Neural progenitor cell (in vitro differentiated cells): ENCODE measurements at regions not wholly inside any gene's neighbourhood (a gene's known extent, or its start where the extent isn't known, plus 50 kb on each side); places are given as distances from the start of the nearest gene placed in this dataset.

Experiments used
- DNase-seq: peaks from one replicate; pipeline ENCODE4 v3.0.0-alpha.2; 2016; ENCODE audit warnings: low spot score
- H2AFZ ChIP-seq: fragments of 200-600 bp; sonication (generic); replicated peaks from 2 replicates; pipeline ENCODE4 v1.6.1; 2016; ENCODE audit warnings: antibody characterized with exemption
- H3F3A ChIP-seq: fragments of 200-600 bp; sonication (generic); 2 replicates; pipeline ENCODE4 v1.6.1; 2016; ENCODE audit warnings: antibody characterized with exemption, low read depth
- H3K27ac ChIP-seq: fragments of 200-600 bp; sonication (generic); 2 replicates; pipeline ENCODE4 v1.5.1; 2016; ENCODE audit warnings: mild to moderate bottlenecking
- H3K27me3 ChIP-seq: fragments of 200-600 bp; sonication (generic); 2 replicates; pipeline ENCODE4 v1.6.1; 2016; ENCODE audit warnings: mild to moderate bottlenecking, moderate library complexity
- H3K36me3 ChIP-seq: fragments of 200-600 bp; sonication (generic); 2 replicates; pipeline ENCODE4 v1.5.1; 2016
- H3K4me1 ChIP-seq: fragments of 200-600 bp; sonication (generic); 2 replicates; pipeline ENCODE4 v1.6.1; 2016; ENCODE audit warnings: mixed run types
- H3K4me2 ChIP-seq: fragments of 200-600 bp; sonication (generic); 2 replicates; pipeline ENCODE4 v1.6.1; 2016
- H3K4me3 ChIP-seq: fragments of 200-600 bp; sonication (generic); 2 replicates; pipeline ENCODE4 v1.5.1; 2016
- H3K79me2 ChIP-seq: fragments of 200-600 bp; sonication (generic); 2 replicates; pipeline ENCODE4 v1.6.1; 2016; ENCODE audit warnings: low read depth
- H3K9ac ChIP-seq: fragments of 200-600 bp; sonication (generic); 2 replicates; pipeline ENCODE4 v1.6.1; 2016
- H3K9me3 ChIP-seq: fragments of 200-600 bp; sonication (generic); 2 replicates; pipeline ENCODE4 v1.5.1; 2016; ENCODE audit warnings: low read depth
- H4K20me1 ChIP-seq: fragments of 200-600 bp; sonication (generic); 2 replicates; pipeline ENCODE4 v1.6.1; 2016; ENCODE audit warnings: low read depth
- H3K27ac Mint-ChIP-seq: 3 replicates; pipeline ENCODE4 v1.8.0; 2021; ENCODE audit warnings: mixed read lengths
- H3K27me3 Mint-ChIP-seq: 2 replicates; pipeline ENCODE4 v1.8.0; 2022; ENCODE audit warnings: low read depth, mild to moderate bottlenecking, inconsistent platforms, moderate library complexity, mixed read lengths; ENCODE audit not compliant: insufficient read depth
- H3K36me3 Mint-ChIP-seq: 3 replicates; pipeline ENCODE4 v1.8.0; 2021; ENCODE audit warnings: mixed read lengths
- H3K4me1 Mint-ChIP-seq: 3 replicates; pipeline ENCODE4 v1.8.0; 2021; ENCODE audit warnings: mixed read lengths
- H3K4me3 Mint-ChIP-seq: 3 replicates; pipeline ENCODE4 v1.8.0; 2021; ENCODE audit warnings: mild to moderate bottlenecking, moderate library complexity, mixed read lengths
- H3K9me3 Mint-ChIP-seq: 3 replicates; pipeline ENCODE4 v1.8.0; 2020; ENCODE audit warnings: mixed read lengths
- CTCF ChIP-seq: fragments of 200-600 bp; sonication (generic); IDR thresholded peaks from 2 replicates; pipeline ENCODE4 v1.5.1; 2017; ENCODE audit warnings: antibody characterized with exemption, mild to moderate bottlenecking
- EZH2 ChIP-seq: fragments of 200-600 bp; sonication (generic); IDR thresholded peaks from 2 replicates; pipeline ENCODE4 v1.6.1; 2017; ENCODE audit warnings: antibody characterized with exemption, mild to moderate bottlenecking, moderate library complexity
- EZH2phosphoT487 ChIP-seq: fragments of 200-600 bp; sonication (generic); IDR thresholded peaks from 2 replicates; pipeline ENCODE4 v1.6.1; 2017; ENCODE audit warnings: antibody characterized with exemption

DNA sequence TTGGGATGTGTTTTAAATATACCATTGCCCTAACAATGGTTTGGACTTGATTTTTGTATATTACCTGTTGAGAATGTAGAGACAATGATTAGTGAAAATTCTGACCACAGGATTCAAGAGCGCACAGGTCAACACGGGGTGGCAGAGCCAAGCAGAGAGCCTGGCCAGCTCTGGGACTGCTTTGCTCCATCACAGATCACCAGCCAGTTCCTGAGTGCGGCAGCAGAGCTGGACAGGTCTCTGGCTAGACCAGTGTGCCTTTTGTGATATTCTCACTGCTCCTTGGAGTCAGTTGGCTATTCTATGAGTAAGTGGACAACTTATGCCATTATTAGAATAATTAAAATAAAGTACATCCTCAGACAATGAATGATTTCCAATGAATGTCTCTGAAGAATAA lies 351.2 kb upstream of the ATP10A start:
- Histone ChIP-seq H4K20me1 (no peaks in the 10 kb centered on the region), H2AFZ (no peak overlapping the region), H3K27me3 (no peaks in the 10 kb centered on the region), H3K4me1 (no peaks in the 10 kb centered on the region), H3K79me2 (no peaks in the 10 kb centered on the region), H3K27ac (no peak overlapping the region), H3K9me3 (no peaks in the 10 kb centered on the region), H3K36me3 (no peaks in the 10 kb centered on the region), H3K4me2 (no peak overlapping the region), H3K4me3 (no peak overlapping the region), H3K9ac (no peak overlapping the region), H3F3A (no peaks in the 10 kb centered on the region)
- no peaks in the 10 kb centered on the region for H3K36me3 Mint-ChIP-seq
- no peaks in the 10 kb centered on the region for H3K4me1 Mint-ChIP-seq
- TF ChIP-seq EZH2phosphoT487 (no peak), CTCF (no peak), EZH2 (no peak)
- peaks cover 2% of the 10 kb centered on the region for H3K27me3 Mint-ChIP-seq
- no peak for DNase-seq
- H3K9me3 Mint-ChIP-seq = peaks cover 3% of the 10 kb centered on the region
- no peak overlapping the region for H3K27ac Mint-ChIP-seq
- no peak overlapping the region for H3K4me3 Mint-ChIP-seq

DNA sequence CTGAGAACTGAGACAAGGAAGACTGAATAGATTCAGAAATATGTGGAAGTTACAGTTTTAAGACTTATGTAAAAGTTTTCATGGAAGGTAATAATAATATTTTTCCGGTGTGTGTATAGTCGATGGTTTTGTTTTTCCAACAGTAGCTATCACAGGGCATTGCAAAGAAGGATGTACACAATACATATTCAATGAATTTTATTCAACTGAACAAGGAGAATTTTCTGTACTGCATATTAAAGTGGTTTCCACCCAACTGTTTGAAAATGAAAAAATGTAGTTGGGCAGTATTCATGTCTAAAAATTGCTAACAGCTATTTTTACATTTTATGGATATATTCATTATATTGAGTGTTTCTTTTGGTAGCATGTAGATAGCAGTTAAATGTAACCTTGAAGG lies 350.3 kb upstream of the ATP10A start:
- no peak for DNase-seq
- no peaks in the 10 kb centered on the region for H3K36me3 Mint-ChIP-seq
- Histone ChIP-seq H3K36me3 (no peaks in the 10 kb centered on the region), H4K20me1 (no peaks in the 10 kb centered on the region), H3K9ac (no peak overlapping the region), H3K27me3 (no peaks in the 10 kb centered on the region), H3K4me3 (no peak overlapping the region), H2AFZ (no peak overlapping the region), H3K4me2 (no peak overlapping the region), H3K4me1 (no peaks in the 10 kb centered on the region), H3K79me2 (no peaks in the 10 kb centered on the region), H3K9me3 (no peaks in the 10 kb centered on the region), H3K27ac (no peak overlapping the region), H3F3A (no peaks in the 10 kb centered on the region)
- H3K4me1 Mint-ChIP-seq = no peaks in the 10 kb centered on the region
- H3K9me3 Mint-ChIP-seq = peaks cover 3% of the 10 kb centered on the region
- no peak for TF ChIP-seq EZH2phosphoT487
- TF ChIP-seq CTCF = no peak
- no peak for TF ChIP-seq EZH2
- H3K4me3 Mint-ChIP-seq = no peak overlapping the region
- no peak overlapping the region for H3K27ac Mint-ChIP-seq
- peaks cover 2% of the 10 kb centered on the region for H3K27me3 Mint-ChIP-seq

- Mint-ChIP-seq H3K36me3 (no peaks in the 10 kb centered on the region), H3K27ac (no peak overlapping the region), H3K4me1 (no peaks in the 10 kb centered on the region), H3K9me3 (peaks cover 2% of the 10 kb centered on the region), H3K27me3 (peaks cover 2% of the 10 kb centered on the region), H3K4me3 (no peak overlapping the region)
- Histone ChIP-seq H3K9me3 (no peaks in the 10 kb centered on the region), H3K4me1 (no peaks in the 10 kb centered on the region), H3K36me3 (no peaks in the 10 kb centered on the region), H3K27ac (no peak overlapping the region), H3K27me3 (no peaks in the 10 kb centered on the region), H3K79me2 (no peaks in the 10 kb centered on the region), H3K9ac (no peak overlapping the region), H3K4me2 (no peak overlapping the region), H4K20me1 (no peaks in the 10 kb centered on the region), H3F3A (no peaks in the 10 kb centered on the region), H2AFZ (no peak overlapping the region), H3K4me3 (no peak overlapping the region)
- DNase-seq = no peak
- TF ChIP-seq EZH2phosphoT487 = no peak
- no peak for TF ChIP-seq EZH2
- no peak for TF ChIP-seq CTCF
Measured at GRCh38 chr15:26212109-26212508, 349.0 kb upstream of the ATP10A start.

DNA sequence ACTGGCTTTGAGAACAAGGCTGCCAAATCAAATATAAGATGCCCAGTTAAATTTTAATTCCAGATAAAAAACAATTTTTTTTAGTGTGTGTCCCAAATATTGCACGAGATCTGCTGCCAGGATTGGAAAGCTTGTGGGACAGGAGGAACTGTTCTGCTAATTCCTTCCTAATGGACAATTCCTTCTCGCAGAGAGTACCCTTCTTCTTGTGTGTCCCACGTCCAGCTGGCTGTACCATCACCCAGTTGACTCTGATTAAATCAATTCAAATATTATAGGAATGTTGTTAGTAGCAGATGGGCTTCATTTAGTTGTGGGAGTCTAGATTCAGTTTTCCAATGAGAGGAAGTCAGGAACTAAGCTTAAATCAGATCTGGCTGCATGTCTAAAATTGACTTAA lies 347.9 kb upstream of the ATP10A start:
- no peaks in the 10 kb centered on the region for H4K20me1 ChIP-seq
- H3K79me2 ChIP-seq = no peaks in the 10 kb centered on the region
- Mint-ChIP-seq H3K27me3 (peaks cover 2% of the 10 kb centered on the region), H3K4me3 (no peak overlapping the region), H3K9me3 (no peaks in the 10 kb centered on the region), H3K27ac (no peak overlapping the region), H3K36me3 (no peaks in the 10 kb centered on the region), H3K4me1 (no peaks in the 10 kb centered on the region)
- no peak for DNase-seq
- H2AFZ ChIP-seq = no peak overlapping the region
- H3K4me1 ChIP-seq = peaks cover 2% of the 10 kb centered on the region
- H3K9me3 ChIP-seq = no peaks in the 10 kb centered on the region
- H3K4me2 ChIP-seq = no peak overlapping the region
- H3K36me3 ChIP-seq = no peaks in the 10 kb centered on the region
- no peaks in the 10 kb centered on the region for H3F3A ChIP-seq
- TF ChIP-seq EZH2 (no peak), EZH2phosphoT487 (no peak), CTCF (no peak)
- H3K27ac ChIP-seq = no peak overlapping the region
- no peak overlapping the region for H3K4me3 ChIP-seq
- H3K9ac ChIP-seq = no peak overlapping the region
- peaks cover 3% of the 10 kb centered on the region for H3K27me3 ChIP-seq
